AG04450 (cell line): ENCODE measurements at regions not wholly inside any gene's neighbourhood (a gene's known extent, or its start where the extent isn't known, plus 50 kb on each side); places are given as distances from the start of the nearest gene placed in this dataset.

Experiments
- CTCF ChIA-PET: fragments of 300-600, 350-600 bp; formaldehyde crosslinking; extraction: SDS; loops from one replicate; lab custom pipeline; 2022; ENCODE audit warnings: antibody characterized with exemption, inconsistent platforms; lab: Charles Lee
- POLR2A ChIA-PET: fragments of 350-600 bp; formaldehyde crosslinking; extraction: SDS; loops from one replicate; lab custom pipeline; 2021; ENCODE audit warnings: antibody characterized with exemption, inconsistent platforms; lab: Yijun Ruan, JAX
- DNase-seq: peaks from one replicate; pipeline ENCODE4 v3.0.0-alpha.2; 2011; ENCODE audit warnings: low read depth, low spot score
- H3K27ac ChIP-seq: one replicate; pipeline ENCODE4 v1.5.1; 2012; ENCODE audit warnings: low read depth, low read length, control low read depth
- H3K27me3 ChIP-seq: one replicate; pipeline ENCODE4 v1.6.0; 2012; ENCODE audit warnings: low read length; ENCODE audit not compliant: control insufficient read depth, insufficient read depth
- H3K4me3 ChIP-seq: 2 replicates; pipeline ENCODE4 v1.5.1; 2011; ENCODE audit warnings: mild to moderate bottlenecking, low read depth, low read length, control low read depth
- H3K9me3 ChIP-seq: 2 replicates; pipeline ENCODE4 v1.5.1; 2012; ENCODE audit warnings: low read length; ENCODE audit not compliant: control insufficient read depth, insufficient read depth
- CTCF ChIP-seq: IDR thresholded peaks from 2 replicates; pipeline ENCODE4 v1.5.1; 2011; ENCODE audit warnings: low read depth, low read length, control low read depth, inconsistent platforms

GRCh38 chr15:92224843-92225242, 168.8 kb upstream of the ST8SIA2 start:
- ChIA-PET POLR2A (no interaction called here), CTCF (interaction anchor here (1.0 to 1.1 kb wide), 2 partner anchors 126 to 128 kb away, joined by 3 to 4 read pairs; no protein-coding TSS in a partner anchor)
- no peak for TF ChIP-seq CTCF
- Histone ChIP-seq H3K4me3 (no peak overlapping the region), H3K9me3 (peaks cover 3% of the 10 kb centered on the region; the same call in 1 of the 2 replicates), H3K27ac (no peak overlapping the region), H3K27me3 (no peaks in the 10 kb centered on the region)
- DNase-seq, result no peak

GRCh38 chr15:92226020-92226612, 167.6 kb upstream of the ST8SIA2 start:
- peak; percentile 50 for TF ChIP-seq CTCF
- Histone ChIP-seq H3K9me3 (no peaks in the 10 kb centered on the region; the same call in 1 of the 2 replicates), H3K4me3 (no peak overlapping the region), H3K27ac (no peak overlapping the region), H3K27me3 (no peaks in the 10 kb centered on the region)
- DNase-seq, result no peak
- POLR2A ChIA-PET, result no interaction called here
- CTCF ChIA-PET, result interaction anchor here (1.1 to 2.0 kb wide), 2 partner anchors 128 to 131 kb away, joined by 4 to 6 read pairs; no protein-coding TSS in a partner anchor

DNA sequence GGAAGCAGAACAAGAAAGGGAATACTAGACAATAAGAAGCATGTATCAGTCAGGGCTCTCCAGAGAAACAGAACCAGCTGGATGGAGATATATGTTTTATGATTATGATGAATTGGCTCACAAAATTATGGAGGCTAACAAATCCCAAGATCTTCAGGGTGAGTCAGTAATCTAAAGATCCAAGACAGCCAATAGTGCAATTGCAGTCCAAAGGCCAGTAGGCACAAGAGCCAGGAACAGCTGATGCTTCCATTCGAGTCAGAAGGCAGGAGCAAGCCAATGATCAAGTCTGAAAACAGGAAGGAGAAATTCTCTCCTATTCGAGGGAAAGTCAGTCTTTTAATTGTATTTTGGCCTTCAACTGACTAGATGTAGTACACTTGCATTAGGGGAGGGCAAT, 164.9 kb upstream of the ST8SIA2 start:
- no peaks in the 10 kb centered on the region for H3K27me3 ChIP-seq
- ChIA-PET POLR2A (no interaction called here), CTCF (no interaction called here)
- no peak for DNase-seq
- peaks cover 10% of the 10 kb centered on the region for H3K9me3 ChIP-seq
- H3K27ac ChIP-seq, result no peak overlapping the region
- H3K4me3 ChIP-seq, result no peak overlapping the region
- TF ChIP-seq CTCF, result no peak

DNA sequence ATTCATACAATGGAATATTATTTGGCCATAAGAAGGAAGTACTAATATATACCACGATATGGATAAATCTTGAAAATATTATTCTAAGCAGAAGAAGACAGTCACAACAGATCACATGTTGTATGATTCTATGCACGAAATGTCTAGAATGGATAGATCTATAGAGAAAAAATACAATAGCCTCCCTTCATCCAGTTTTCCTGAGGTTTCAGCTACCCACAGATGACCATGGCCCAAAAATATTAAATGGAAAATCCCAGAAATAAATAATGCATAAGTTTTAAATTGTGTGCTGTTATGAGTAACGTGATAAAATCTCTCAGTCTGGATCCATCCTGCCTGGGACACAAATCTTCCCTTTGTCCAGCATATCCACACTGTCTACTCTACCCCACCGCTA, 162.2 kb upstream of the ST8SIA2 start:
- Histone ChIP-seq H3K4me3 (no peak overlapping the region), H3K27me3 (no peaks in the 10 kb centered on the region), H3K27ac (no peak overlapping the region), H3K9me3 (peaks cover 10% of the 10 kb centered on the region)
- TF ChIP-seq CTCF, result no peak
- DNase-seq, result no peak
- POLR2A ChIA-PET, result no interaction called here
- CTCF ChIA-PET, result no interaction called here

DNA sequence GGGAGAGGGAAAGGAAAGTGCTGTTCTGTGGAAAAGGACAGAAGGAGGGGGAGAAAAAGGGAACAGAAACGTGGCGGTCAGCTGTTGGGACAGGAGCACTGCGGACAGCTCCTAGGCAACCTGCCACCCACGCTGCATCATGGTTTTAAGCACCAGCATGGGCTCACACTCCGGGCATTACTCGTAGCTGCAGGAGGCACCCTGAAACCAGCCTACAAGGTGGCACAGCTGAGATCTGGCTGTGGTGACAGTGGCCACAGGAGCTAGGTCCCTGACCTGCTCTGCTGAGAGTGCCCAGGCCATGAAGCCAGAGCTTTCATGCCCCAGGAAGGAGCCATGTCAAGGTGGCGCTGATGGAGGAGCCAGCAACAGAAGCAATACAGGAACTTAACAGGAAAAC, 161.4 kb upstream of the ST8SIA2 start:
- CTCF ChIA-PET, result no interaction called here
- DNase-seq, result no peak
- TF ChIP-seq CTCF, result no peak

More for the DNA sequence above, 161.4 kb upstream of the ST8SIA2 start:
- no peak overlapping the region for H3K27ac ChIP-seq
- H3K27me3 ChIP-seq, result no peaks in the 10 kb centered on the region
- no peak overlapping the region for H3K4me3 ChIP-seq
- POLR2A ChIA-PET, result no interaction called here
- H3K9me3 ChIP-seq, result peaks cover 10% of the 10 kb centered on the region
